ENCODE measurements at regions not wholly inside any gene's neighbourhood (a gene's known extent, or its start where the extent isn't known, plus 50 kb on each side); places are given as distances from the start of the nearest gene placed in this dataset.
"Not testable (repeated sequence)": the region's sequence is repeated elsewhere in the genome, so short reads cannot be mapped to it uniquely, and the experiment has no call there.

GRCh38 chr3:196135693-196136639 lies 54.1 kb upstream of the TFRC start:
- Mint-ChIP-seq H3K27me3 (ENCODE audit: low read depth in 3 of 3) (peaks cover 0 to 5% (median 0%) of the 10 kb centered on the region in 3 donors), H3K4me3 (no peak overlapping the region), H3K27ac (peak overlapping the region in 1 of 7 donors; percentile 58), H3K9me3 (no peaks in the 10 kb centered on the region), H3K4me1 (no peaks in the 10 kb centered on the region), H3K36me3 (no peaks in the 10 kb centered on the region)
- Histone ChIP-seq H3K27ac (ENCODE audit: low read depth in 1 of 2, low read length in 2 of 2) (no peak overlapping the region), H3K4me2 (replicated peaks; ENCODE audit: extremely low read depth, low read length, poor library complexity, severe bottlenecking) (no peak overlapping the region), H2AFZ (ENCODE audit: insufficient read depth, low read depth, low read length, poor library complexity, severe bottlenecking) (peak overlapping the region; percentile 37), H3K9me3 (replicated peaks in 1 of 2; ENCODE audit: control insufficient read depth in 1 of 2, insufficient read depth in 1 of 2, low read length in 2 of 2) (no peaks in the 10 kb centered on the region), H4K20me1 (ENCODE audit: insufficient read depth, low read length) (no peaks in the 10 kb centered on the region), H3K9ac (ENCODE audit: insufficient read depth, low read length, poor library complexity, severe bottlenecking) (no peak overlapping the region), H3K4me1 (ENCODE audit: control insufficient read depth in 1 of 2, insufficient read depth in 2 of 2, low read length in 2 of 2) (peaks cover 0 to under 1% of the 10 kb centered on the region in 2 donors), H3K79me2 (ENCODE audit: insufficient read depth, low read length) (no peaks in the 10 kb centered on the region), H3K27me3 (ENCODE audit: control insufficient read depth in 2 of 2, insufficient read depth in 2 of 2, low read length in 2 of 2) (no peaks in the 10 kb centered on the region), H3K36me3 (replicated peaks in 1 of 2; ENCODE audit: control insufficient read depth in 1 of 2, insufficient read depth in 2 of 2, low read length in 2 of 2) (no peaks in the 10 kb centered on the region), H3K4me3 (replicated peaks in 1 of 3; ENCODE audit: low read depth in 2 of 3, low read length in 3 of 3) (no peak overlapping the region)
- intact Hi-C loops (cut with micrococcal nuclease), result no loop called here
- DNase-seq, result no peak
- WGBS (ENCODE audit: insufficient coverage), result 92% methylated on average over 6 of the region's 12 CpGs
- TF ChIP-seq, protein P1, sequence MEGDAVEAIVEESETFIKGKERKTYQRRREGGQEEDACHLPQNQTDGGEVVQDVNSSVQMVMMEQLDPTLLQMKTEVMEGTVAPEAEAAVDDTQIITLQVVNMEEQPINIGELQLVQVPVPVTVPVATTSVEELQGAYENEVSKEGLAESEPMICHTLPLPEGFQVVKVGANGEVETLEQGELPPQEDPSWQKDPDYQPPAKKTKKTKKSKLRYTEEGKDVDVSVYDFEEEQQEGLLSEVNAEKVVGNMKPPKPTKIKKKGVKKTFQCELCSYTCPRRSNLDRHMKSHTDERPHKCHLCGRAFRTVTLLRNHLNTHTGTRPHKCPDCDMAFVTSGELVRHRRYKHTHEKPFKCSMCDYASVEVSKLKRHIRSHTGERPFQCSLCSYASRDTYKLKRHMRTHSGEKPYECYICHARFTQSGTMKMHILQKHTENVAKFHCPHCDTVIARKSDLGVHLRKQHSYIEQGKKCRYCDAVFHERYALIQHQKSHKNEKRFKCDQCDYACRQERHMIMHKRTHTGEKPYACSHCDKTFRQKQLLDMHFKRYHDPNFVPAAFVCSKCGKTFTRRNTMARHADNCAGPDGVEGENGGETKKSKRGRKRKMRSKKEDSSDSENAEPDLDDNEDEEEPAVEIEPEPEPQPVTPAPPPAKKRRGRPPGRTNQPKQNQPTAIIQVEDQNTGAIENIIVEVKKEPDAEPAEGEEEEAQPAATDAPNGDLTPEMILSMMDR (IDR thresholded peaks at IDR 0.05), result no peak

GRCh38 chr3:196134691-196135090 lies 52.8 kb upstream of the TFRC start:
- intact Hi-C loops (cut with micrococcal nuclease), result no loop called here
- Histone ChIP-seq H3K4me1 (ENCODE audit: control insufficient read depth in 1 of 2, insufficient read depth in 2 of 2, low read length in 2 of 2) (no peaks in the 10 kb centered on the region), H3K27me3 (ENCODE audit: control insufficient read depth in 2 of 2, insufficient read depth in 2 of 2, low read length in 2 of 2) (no peaks in the 10 kb centered on the region), H3K4me2 (replicated peaks; ENCODE audit: extremely low read depth, low read length, poor library complexity, severe bottlenecking) (no peak overlapping the region), H3K9me3 (replicated peaks in 1 of 2; ENCODE audit: control insufficient read depth in 1 of 2, insufficient read depth in 1 of 2, low read length in 2 of 2) (no peaks in the 10 kb centered on the region), H4K20me1 (ENCODE audit: insufficient read depth, low read length) (no peaks in the 10 kb centered on the region), H3K27ac (ENCODE audit: low read depth in 1 of 2, low read length in 2 of 2) (no peak overlapping the region), H2AFZ (ENCODE audit: insufficient read depth, low read depth, low read length, poor library complexity, severe bottlenecking) (no peak overlapping the region), H3K4me3 (replicated peaks in 1 of 3; ENCODE audit: low read depth in 2 of 3, low read length in 3 of 3) (no peak overlapping the region), H3K79me2 (ENCODE audit: insufficient read depth, low read length) (no peaks in the 10 kb centered on the region), H3K36me3 (replicated peaks in 1 of 2; ENCODE audit: control insufficient read depth in 1 of 2, insufficient read depth in 2 of 2, low read length in 2 of 2) (no peaks in the 10 kb centered on the region), H3K9ac (ENCODE audit: insufficient read depth, low read length, poor library complexity, severe bottlenecking) (no peak overlapping the region)
- WGBS (ENCODE audit: insufficient coverage), result 100% methylated on average over 5 of the region's 7 CpGs
- no peak overlapping the region for H3K27ac Mint-ChIP-seq
- H3K36me3 Mint-ChIP-seq, result no peaks in the 10 kb centered on the region
- peaks cover 0 to 3% (median 0%) of the 10 kb centered on the region in 3 donors for H3K27me3 Mint-ChIP-seq (ENCODE audit: low read depth in 3 of 3)
- TF ChIP-seq, protein P1 (IDR thresholded peaks at IDR 0.05), result no peak
- DNase-seq, result no peak
- H3K4me3 Mint-ChIP-seq, result no peak overlapping the region
- H3K4me1 Mint-ChIP-seq, result no peaks in the 10 kb centered on the region
- H3K9me3 Mint-ChIP-seq, result no peaks in the 10 kb centered on the region

DNA sequence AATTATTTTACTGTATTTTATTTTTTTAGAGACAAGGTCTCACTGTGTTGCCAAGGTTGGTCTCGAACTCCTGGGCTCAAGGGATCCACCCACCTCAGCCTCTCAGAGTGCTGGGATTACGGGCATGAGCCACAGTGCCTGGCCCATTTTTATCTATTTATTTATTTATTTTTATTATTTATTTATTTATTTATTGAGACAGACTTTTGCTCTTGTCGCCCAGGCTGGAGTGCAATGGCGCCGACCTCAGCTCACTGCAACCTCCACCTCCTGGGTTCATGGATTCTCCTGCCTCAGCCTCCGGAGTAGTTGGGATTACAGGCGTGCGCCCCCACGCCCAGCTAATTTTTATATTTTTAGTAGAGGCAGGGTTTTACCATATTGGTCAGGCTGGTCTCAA lies 52.0 kb upstream of the TFRC start:
- H3K4me1 Mint-ChIP-seq; H3K4me3 Mint-ChIP-seq; H4K20me1 ChIP-seq (ENCODE audit: insufficient read depth, low read length); H3K27ac ChIP-seq (ENCODE audit: low read depth in 1 of 2, low read length in 2 of 2); intact Hi-C loops (cut with micrococcal nuclease); H3K4me1 ChIP-seq (ENCODE audit: control insufficient read depth in 1 of 2, insufficient read depth in 2 of 2, low read length in 2 of 2); H3K9me3 Mint-ChIP-seq; H3K27me3 ChIP-seq (ENCODE audit: control insufficient read depth in 2 of 2, insufficient read depth in 2 of 2, low read length in 2 of 2); H3K9me3 ChIP-seq (replicated peaks in 1 of 2; ENCODE audit: control insufficient read depth in 1 of 2, insufficient read depth in 1 of 2, low read length in 2 of 2); H3K36me3 ChIP-seq (replicated peaks in 1 of 2; ENCODE audit: control insufficient read depth in 1 of 2, insufficient read depth in 2 of 2, low read length in 2 of 2); H3K36me3 Mint-ChIP-seq; H2AFZ ChIP-seq (ENCODE audit: insufficient read depth, low read depth, low read length, poor library complexity, severe bottlenecking); DNase-seq; H3K9ac ChIP-seq (ENCODE audit: insufficient read depth, low read length, poor library complexity, severe bottlenecking); H3K4me2 ChIP-seq (replicated peaks; ENCODE audit: extremely low read depth, low read length, poor library complexity, severe bottlenecking); H3K27ac Mint-ChIP-seq; H3K79me2 ChIP-seq (ENCODE audit: insufficient read depth, low read length); H3K27me3 Mint-ChIP-seq (ENCODE audit: low read depth in 3 of 3); H3K4me3 ChIP-seq (replicated peaks in 1 of 3; ENCODE audit: low read depth in 2 of 3, low read length in 3 of 3): not testable (repeated sequence)
- WGBS (ENCODE audit: insufficient coverage), result no CpG with 5 or more reads among the region's 9 CpGs
